CD4-positive, alpha-beta T cell treated with Interleukin-17A for 1 hour (primary cell): ENCODE measurements at regions not wholly inside any gene's neighbourhood (a gene's known extent, or its start where the extent isn't known, plus 50 kb on each side); places are given as distances from the start of the nearest gene placed in this dataset.
A peak's percentile ranks its signal among the peaks of the same experiment; 100 is the strongest.

Experiments used
- DNase-seq: peaks from one replicate; pipeline ENCODE4 v3.0.0-alpha.2; 2020

DNA sequence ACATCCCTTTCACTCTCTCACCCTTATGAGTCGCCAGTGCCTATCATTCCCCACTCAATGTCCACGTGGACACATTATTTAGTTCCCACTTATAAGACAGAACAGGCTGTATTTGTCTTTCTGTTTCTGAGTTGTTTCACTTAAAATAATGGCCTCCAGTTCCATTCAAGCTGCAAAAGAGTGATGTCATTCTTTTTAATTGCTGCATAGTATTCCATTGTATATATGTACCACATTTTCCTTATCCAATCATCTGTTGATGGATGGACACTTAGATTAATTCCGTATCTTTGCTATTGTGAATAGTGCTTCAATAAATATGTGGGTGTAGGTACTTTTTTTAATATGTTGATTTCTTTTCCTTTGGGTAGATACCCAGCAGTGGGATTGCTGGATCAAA lies 79.1 kb downstream of the ZNF365 start:
- DNase-seq = no peak

DNA sequence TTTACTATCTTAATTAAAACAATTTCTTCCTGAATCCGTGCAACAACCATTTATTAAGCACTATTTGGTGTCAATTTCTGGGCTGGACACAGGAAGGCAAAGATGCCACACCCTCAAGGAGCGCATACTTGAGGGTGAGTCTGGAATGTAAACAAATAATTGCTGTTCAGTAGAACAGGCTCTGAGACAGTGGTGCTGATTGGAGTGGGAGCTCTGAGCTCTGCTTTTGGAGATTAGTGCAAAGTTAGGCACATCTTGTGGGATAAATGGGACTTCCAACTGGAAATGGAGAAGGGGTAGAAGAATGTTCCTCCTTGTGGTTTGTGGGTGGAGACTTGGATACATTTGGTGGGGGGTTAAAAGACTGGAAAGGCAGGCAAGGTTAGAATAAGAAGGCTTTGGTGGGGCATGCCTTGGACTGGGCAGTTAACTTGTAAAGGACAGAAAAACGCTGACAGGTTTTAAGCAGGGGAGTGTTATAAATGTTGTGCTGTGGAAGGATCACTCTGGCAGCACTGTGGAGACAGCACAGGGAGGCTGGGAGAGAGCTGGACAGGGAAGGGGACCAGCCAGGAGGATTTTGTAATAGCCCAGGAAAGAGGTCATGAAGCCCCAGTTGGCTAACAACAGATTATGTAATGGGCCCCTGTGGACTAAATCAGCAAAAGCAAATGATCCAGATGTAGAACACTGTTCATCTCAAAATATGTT lies 80.7 kb downstream of the ZNF365 start:
- DNase-seq = no peak

DNA sequence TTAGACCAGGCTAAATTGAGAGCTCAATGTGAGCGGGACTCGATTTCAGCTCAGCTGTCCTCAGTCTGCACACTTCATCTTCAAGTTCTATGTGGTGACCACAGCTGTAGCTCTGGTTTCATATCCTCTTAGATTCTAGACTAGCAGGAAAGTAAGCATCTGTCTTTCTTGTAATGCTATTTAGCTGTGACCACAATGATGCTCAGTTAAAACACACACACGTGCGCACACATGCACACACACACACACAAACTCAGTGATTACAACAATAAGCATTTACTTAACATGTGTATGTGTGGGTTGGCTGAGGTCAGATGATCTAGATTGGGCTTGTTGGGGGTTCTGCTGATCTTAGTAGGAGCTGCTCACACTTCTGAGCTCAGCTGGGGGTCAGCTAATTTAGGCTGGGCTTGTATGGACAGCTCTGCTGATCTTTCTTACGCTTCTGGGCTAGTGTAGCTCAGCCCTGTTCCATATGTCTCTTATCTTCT lies 82.5 kb downstream of the ZNF365 start:
- DNase-seq = peak; percentile 3

DNA sequence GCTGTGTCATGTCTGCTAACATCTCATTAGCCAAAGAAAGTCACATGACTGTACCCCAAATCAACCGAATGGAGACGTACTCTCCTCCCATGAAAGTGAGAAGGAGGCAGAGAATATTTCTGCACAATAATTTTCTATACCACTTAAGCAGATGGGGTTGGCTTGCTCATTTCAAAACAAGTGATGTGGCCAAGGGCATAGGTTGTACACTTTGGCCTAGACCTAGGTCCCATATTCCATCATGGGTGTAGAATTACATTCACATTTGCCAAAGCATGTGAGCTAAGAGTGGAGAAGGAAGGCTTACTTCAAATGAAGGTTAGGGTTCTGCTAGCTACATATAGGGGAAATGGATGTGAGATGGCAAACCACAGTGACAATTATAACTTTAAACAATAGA lies 83.0 kb downstream of the ZNF365 start:
- no peak for DNase-seq

DNA sequence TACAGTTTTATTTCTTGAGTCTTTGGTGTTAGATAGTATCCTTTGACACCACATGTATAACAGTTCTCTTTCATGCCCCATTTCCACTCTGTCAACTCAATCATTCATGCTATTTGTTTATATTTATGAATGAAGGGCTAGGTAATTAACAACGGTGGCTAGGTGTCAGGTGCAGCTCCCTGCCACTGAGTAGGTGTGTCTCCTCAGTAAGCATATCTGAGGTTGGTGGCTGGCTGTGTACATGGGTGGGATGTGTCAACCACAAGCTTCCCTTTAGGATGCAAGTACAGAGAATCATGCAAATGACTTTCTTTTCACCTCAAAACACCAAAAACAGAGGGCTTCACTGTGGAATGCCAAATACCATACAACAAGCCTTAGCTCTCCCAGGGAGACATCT lies 83.4 kb downstream of the ZNF365 start:
- DNase-seq = peak; percentile 8

DNA sequence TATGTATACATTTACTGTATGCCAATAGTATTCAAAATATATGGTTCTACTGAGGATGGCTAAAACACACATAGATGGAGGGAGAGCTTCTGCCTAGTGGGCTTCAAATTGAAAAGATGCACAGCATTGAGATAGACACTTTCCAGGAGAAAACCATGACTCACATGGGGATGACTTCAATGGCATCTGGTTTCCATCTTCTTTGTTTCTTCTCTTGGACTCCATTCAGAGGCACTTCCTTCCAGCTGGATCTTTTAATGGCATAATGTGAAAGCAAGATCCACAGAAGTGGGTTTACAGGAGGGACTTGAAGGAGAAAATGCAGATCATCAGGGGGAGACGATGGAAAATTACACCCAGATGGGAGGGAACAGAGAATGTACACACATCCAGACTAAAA lies 84.9 kb downstream of the ZNF365 start:
- no peak for DNase-seq

DNA sequence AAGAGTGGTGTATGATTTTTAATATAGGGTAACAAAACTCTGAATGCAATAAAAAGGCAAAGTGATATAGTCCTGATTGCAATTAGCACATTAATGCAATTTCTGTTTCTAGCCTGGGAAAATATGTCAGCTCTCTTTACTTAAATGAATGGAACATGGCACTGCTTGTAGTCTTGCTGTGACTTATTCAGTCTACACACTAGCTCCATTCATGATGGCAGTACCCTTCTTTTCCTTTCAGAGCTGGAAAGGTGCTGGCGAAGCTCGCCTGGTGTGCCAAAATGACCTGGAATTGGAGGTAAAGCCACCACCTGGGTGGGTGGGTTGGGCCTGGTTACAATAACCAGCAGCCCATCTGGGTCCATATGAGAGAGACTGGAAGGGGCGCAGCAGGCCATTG lies 85.3 kb downstream of the ZNF365 start:
- DNase-seq = no peak

DNA sequence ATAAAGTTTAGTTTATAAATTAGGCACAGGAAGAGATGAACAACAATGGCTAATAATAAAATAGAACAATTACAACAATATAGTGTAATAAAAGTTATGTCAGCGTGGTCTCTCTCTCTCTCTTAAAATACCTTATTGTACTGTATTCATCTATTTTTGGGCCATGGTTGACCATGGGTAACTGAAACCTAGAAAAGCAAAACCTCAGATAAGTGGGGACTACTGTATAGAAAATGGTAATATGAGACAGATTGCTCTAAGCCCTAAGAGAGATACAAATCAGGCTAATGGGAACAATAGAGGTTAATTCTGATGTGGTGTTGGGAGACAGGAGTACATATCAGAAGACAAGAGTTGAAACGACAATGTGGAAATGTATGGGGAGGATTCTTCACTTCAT lies 86.2 kb downstream of the ZNF365 start:
- DNase-seq = no peak

DNA sequence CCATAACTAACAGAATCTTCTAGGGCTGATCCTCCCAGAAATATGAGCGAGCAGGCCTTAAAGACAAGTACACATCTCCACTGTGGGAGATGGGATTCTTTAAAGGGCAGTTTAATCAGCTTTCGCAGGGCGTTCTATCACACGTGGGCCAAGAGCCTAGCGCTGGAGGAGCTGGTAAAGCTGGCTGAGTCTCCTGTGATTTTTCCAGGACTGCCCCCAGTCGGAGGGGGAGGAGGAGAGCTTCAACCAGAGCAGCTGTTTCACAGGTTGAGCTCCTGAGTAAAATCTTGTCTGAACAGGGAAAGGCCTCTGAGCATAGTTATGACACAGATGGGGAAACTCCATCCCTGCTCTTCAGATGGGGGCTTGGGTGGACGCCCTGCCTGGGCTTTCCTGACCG lies 87.0 kb downstream of the ZNF365 start:
- DNase-seq = no peak

DNA sequence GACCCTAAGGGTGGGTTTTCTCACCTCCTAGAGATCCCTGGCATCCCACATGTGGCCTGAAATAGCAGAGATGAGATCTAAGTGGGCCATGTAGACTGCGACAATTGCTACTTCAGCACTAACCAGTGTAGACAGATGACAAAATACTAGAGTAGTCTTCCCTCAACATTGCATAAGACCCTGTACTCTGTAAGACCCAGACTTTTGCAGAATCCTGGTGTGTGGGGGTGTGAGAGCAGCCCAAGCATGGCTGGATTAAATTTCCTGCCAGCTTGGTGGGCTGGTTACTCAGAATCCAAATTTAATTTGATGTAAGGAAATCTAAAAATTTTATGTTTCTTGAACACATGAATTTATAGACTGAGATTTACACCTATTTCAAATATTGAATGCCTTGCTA lies 88.3 kb downstream of the ZNF365 start:
- DNase-seq = no peak

DNA sequence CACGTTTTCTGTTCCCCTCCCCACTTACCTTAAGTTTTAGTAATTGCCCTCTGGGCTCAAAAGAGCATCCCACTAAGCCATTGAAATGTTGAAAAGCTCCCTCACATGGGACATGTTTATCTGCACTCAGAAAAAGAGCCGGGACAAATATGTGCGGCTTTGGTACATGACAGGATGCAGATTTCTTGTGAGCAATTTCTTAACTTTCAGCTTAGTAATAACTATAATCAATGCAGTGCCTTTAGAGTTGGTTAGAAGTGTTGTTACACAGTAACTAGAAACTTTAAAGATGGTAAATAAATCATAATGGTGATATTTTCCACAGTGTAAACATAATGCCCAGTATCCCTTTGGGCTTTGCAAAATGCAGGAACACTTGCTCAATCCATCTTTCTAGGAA lies 89.2 kb downstream of the ZNF365 start:
- DNase-seq = no peak

DNA sequence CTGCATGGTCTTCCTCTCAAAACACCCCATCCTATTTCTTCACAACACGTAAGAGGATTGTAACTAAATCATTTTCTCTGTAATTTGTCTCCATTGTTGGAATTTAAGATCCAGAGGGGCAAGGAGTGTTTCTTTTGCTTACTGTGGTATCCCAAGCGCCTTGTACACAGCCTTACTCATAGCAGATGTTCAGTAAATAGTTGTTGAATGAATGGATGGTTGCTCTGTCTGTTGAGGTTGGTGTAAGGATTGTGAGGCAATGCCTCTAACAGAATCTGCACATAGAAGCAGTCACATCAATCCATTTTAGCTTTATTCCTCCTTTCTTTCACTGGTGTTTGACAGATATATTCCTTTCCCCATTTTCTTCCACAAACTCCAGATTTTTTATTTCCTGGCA lies 90.1 kb downstream of the ZNF365 start:
- no peak for DNase-seq

DNA sequence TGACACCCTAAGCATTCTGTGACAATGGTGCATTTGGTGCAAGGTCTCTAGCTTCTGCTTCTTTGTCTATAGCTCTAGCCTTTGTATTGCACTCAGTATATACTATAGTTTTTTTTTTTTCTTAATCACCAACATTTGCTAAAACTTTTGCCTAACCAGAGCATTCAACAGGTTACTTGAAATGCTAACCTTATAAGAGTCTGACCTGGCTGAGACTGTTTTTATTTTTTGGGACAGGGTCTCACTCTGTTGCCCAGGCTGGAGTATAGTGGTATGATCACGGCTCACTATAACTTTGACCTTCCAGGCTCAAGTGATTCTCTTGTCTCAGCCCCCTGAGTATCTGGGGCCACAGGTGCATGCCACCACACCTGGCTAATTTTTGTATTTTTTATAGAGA lies 92.4 kb downstream of the ZNF365 start:
- DNase-seq = no peak

DNA sequence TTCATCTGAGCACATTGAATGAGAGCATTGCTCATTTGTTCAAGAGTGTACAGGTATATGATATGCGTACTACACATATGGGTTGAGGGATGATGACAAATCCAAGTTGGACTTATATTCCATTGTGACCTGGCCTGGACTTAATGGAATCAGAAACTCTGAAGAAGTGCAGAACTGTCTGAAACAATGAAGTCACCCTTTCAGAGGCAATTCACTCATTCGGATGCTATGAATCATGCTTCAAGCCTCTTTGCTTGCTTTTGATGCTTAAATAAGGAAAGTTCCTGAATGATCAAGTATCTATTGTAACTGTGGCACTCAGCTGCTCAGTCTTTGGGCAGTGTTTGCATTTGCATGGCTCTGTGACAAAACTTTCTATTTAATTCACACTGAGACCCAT lies 93.4 kb downstream of the ZNF365 start:
- DNase-seq = no peak

DNA sequence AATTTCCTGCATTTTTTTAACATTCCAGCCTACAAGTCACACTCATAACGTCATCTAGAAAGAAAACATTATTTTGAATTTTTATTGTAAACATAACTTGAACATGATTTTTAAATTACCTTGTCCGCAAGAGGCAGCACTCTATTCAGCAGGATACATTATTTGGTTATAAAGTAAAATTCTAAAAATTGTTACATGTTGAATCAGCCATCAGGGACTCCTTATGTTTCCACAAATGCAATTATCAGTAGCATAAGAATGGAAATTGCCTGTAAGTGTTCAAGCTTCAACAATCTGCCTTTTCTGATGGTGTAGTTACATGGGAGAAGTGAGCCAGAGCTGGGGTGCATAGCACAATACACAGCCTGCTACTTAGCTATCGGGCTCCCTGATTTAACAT lies 97.5 kb downstream of the ZNF365 start:
- DNase-seq = no peak

DNA sequence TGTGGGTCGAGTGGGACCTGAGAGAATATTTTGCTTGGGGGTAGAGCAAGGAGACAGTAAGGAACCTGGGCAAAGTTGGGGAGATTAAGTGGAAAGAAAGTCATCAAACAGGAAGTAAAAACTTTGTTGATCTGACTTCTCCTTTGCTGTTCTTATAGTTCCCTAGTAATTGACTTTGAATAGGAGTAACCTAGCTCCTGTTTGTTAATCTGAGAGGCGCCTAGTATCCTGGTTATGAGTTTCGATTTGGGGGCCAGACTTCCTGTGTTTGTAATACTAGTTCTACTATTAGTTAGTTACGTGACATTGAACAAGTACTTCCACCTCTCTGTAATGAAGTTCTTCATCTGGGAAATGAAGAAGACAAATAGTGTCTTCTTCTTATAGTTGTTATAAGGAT lies 99.1 kb downstream of the ZNF365 start:
- DNase-seq = no peak

DNA sequence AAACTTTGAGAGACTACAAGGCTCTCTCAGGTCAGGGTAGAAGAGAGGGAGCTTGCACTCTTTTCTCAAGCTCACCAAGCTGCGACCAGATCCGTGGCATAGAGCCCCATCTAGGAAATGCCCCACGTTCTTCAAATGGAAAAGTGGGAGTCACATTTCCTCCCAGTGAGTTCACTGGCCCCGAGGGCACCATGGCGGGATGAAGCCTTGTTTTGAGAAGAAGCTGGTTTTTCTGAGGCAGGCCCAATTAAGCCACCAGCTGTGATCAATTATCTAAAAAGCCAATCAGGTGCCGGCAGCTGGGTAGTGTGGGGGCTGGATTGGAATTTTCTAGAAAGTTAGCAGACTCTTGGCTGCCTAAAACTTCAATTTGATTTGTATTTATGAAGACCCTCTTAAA lies 101.4 kb downstream of the ZNF365 start:
- no peak for DNase-seq

DNA sequence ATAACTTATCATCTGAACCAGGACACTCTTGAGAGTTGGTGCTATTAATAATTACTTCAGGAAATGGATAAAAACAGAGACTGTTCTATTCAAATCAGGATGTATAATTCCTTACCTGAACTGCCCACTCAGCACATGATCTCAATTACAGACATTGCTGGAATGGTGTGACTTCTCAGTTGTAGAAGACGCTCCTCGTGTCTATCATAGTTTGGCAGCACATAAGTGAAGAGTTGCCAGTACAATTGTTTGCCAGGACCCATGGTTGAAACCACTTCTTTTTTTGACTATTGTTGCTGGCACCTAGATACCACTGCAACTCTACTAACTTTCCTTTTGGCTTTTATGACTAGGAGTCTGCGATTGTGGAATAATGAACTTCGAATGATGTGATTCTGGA lies 105.4 kb downstream of the ZNF365 start:
- no peak for DNase-seq

DNA sequence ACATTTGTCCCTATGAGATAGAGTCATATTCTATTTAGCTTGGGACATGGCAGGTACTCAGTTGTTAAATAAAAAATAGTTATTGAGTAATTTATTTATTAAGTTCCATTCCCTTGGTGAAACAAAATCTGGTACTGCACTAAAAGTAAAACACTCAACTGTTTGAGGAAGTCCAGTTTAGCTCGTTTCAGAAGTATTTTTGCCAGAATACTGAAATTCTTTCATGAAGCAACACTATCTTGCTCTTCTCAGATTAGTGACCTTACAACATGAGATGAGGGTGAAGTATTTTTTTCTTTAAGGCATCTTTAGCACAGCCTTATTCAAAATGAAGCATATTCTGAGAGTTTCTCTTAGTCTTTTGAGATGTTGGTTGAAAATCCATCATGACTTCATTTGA lies 106.0 kb downstream of the ZNF365 start:
- no peak for DNase-seq

DNA sequence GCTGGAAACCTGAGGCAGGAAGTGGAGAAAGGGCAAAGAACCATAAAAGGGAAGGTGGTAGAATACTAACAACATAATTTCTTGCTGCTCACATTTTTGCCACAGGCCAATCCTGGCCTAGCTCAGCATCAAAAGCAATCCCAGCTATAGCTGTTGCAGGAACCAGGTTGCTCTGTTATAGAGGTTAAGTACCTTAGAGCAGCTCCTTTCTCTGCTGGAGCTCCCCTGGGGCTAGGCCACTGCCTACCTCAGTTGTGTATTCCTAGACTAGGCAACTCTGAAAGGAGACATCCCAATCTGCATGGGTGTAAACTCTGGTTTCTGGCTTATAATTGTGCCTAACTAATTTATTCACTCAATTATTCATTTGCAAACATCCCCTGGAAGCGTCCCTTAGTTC lies 108.4 kb downstream of the ZNF365 start:
- DNase-seq = no peak

DNA sequence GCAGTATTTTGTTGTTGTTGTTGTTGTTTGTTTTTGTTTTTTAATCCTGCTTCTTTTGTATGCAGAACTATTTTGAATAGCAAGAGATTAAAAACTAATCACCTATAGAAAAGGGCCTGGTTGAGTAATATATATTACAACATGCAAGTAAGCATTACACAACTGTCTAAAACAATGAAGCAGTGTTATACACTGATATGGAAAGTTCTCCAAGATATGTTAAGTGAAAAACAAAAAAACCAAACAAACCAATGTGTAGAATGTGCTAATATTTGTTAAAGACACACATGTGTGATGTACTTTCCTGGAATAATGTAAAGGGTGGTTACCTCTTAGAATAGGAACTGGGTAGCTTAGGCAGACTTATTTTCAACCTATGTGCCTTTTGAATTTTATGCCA lies 117.4 kb downstream of the ZNF365 start:
- no peak for DNase-seq

DNA sequence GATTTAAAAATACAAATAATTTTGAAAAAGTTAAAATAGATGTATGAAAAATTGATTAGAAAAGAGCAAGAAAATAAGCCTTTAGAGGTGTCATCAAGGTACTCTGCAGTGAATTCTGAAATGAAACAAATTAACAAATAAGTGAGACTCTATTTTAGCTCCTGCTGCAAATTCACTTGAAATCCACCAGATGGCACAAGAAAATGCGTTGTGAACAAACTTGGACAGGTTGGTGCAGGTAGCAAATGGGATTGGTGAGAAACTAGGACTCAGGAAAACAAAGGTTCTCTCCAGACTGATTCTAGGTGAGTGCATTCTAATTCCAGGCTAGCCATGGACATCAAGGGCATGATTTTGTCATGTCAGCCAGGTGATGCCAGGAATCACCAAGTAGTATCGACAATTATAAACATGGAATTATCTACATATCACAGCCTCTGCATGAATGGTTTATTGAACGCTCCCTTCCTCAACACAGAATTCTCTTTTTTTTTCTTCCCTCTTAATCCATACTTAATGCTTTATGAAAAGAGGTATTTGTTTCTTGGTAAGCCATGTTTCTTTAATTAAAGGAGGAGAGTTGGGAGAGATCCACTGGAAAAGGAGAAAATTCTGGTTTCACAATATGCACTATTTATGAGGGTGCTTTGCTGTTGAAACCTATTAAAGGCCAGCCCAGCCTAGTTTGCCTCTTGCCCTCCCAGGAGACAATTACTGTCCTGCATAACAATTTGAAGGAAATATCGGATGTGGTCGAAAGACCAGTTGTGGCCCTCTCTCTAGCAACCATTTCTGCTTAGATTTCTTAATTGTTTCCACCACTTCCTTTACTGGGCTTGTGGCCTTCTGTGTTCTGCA lies 118.1 kb downstream of the ZNF365 start:
- peak; percentile 36 for DNase-seq

DNA sequence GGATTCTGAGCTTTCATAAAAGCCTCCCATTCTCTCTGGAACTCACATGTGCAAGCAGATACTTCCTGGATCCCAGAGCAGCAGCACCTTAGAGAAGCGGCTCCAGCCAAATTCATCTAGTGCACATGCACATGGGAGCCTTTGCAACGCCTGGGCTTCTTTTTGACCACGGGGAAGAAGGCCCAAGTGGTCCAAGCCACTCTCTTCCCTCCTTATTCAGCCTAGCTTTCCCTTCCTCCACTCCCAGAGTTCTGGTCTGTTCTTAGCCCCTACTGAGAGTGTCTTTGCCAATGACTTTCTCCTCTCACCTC lies 118.7 kb downstream of the ZNF365 start:
- no peak for DNase-seq

DNA sequence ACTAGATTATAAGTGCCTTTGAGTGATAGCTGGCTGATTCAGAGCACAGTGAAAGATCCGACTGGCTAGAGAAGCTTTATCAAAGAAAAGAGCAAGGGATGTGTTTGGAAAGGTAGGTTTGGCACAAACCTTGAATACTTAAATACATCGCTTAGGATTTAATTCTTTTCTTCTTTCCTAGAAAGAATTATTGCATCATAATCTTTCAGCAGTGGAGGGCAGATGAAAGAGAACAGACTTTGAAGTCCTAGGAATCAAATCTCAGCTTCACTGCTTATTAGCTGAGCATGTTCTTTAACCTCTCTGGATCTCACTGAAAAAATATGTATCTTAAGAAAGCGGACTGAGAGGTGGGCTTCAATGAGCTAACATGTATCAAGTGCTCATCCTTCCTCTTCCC lies 122.8 kb downstream of the ZNF365 start:
- DNase-seq = no peak

DNA sequence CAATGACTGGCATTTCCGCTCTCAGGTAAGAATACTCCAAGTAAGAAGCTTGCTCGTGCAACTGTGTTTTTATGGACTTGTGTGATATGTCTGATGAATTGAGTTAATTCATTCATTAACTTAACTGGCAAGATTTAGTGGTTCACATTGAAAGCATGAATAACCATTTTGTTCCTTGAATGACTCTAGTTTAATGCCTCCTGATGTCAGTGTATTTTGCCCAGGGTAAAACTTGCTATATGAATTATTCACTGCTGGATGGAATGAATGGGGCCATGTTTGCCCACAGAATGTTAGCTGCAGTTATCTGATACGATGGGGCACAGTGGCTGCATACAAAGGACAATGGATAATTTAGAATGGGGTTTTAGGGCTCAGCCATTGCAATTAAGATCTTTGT lies 124.1 kb downstream of the ZNF365 start:
- no peak for DNase-seq
